T-helper 1 cell (primary cell): ENCODE measurements at regions not wholly inside any gene's neighbourhood (a gene's known extent, or its start where the extent isn't known, plus 50 kb on each side); places are given as distances from the start of the nearest gene placed in this dataset.
"Not testable (repeated sequence)": the region's sequence is repeated elsewhere in the genome, so short reads cannot be mapped to it uniquely, and the experiment has no call there.

Experiments
- DNase-seq, 5 donors: peaks; one replicate each; pipeline ENCODE4 v3.0.0-alpha.2; 2012 to 2020

DNA sequence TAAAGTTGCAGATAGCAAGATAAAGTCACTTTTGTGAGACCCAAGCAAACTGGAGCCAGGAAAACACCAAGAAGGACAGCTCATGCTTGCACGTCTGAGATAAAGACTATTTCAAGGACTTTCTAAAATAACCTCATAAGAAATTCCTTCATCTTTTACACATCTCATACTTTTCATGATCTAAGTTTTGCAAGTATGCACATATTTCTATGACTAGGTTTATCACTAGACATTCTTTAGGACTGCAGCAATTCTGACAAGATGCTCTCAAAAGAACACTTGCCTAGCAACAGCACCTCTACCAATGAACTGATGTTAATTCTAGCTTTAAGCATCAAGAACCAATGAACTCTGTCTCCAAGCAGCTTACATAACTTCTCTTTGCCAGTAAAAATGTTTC is 457.6 kb downstream of the SEMA3D start:
- DNase-seq, result no peak

DNA sequence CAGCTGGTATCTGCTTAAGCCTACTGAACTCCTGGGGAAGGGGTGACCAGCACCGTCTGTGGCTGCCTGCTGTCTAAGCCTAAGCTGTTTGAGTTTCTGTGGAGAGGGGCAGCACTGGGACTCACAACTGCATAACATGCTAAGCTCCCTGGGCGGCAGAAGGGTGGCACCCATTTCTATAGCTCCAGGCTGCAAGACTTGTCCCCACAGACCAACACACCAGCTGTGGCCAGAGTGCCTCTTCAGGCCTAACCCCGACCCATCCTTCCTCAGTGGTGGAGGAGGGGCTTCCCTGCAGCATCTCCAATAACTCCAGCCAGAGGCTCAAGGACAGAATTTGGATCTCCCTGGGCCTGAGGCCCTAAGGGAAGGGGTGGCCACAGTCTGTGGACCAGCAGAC is 464.1 kb downstream of the SEMA3D start:
- DNase-seq, result no peak

DNA sequence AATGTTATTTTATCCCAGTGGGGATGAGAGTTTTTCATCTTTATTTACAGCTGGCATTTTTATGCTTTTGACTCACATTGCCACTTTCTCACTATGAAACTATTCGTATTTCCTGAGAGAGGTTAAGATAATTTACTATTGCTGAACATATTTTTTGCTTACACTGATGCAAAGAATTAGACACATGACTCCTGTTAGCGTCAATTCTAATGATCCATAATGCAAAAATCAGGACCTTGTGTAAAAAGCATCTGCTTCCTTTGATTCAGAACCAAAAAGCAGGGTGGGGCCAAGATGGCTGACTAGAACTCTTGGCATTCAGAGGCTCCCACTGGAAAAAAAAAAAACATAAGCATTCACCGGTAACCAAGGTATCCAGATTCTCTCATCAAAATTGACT is 464.8 kb downstream of the SEMA3D start:
- DNase-seq, result no peak

DNA sequence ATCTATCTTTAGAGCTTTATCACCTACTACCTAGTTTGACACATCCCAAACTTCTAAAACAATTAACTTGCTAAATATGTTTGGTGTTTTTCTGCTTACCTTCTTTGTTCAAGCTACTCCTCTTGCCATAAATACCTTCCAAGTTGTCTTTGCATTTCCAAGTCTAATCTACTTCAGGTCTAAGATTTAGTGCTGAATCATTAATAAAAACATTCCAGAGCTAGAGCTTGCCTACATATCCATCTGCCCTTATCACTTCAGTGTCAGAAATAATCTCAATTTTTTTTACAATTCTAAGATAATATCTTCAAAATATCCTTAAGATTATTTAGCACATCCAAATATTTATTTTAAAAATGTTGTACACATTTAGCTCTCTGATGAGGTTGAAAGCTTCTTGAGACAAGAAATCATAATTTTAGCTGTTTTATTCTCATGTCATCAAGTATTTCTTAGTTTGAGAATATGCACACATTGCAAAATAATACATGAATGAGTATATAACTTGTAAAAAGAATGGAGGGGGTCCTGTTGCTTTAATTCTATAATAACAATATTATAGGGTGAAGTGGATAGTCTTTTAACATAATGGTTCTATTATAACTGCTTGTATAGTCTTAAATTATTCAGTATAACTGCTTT is 466.3 kb downstream of the SEMA3D start:
- no peak for DNase-seq

DNA sequence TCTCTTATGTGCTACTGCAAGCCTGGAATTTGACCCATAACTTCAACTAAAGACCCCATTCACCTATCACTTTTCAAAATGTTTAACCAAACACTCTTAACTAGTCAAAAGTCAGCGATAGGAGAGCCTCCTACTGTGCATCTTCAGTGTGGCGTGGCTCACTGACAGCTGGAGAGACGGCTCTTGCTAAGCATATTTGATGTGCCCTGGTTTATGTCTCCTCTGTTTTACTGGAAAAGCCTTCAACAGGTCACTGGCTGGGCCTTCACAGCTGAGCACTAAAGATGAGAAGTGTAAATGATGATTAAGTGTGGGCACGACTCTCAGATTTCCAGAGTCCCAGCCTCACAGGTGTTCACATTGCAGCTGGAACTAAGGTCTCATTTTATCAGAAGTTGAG is 472.1 kb downstream of the SEMA3D start:
- DNase-seq, result no peak

DNA sequence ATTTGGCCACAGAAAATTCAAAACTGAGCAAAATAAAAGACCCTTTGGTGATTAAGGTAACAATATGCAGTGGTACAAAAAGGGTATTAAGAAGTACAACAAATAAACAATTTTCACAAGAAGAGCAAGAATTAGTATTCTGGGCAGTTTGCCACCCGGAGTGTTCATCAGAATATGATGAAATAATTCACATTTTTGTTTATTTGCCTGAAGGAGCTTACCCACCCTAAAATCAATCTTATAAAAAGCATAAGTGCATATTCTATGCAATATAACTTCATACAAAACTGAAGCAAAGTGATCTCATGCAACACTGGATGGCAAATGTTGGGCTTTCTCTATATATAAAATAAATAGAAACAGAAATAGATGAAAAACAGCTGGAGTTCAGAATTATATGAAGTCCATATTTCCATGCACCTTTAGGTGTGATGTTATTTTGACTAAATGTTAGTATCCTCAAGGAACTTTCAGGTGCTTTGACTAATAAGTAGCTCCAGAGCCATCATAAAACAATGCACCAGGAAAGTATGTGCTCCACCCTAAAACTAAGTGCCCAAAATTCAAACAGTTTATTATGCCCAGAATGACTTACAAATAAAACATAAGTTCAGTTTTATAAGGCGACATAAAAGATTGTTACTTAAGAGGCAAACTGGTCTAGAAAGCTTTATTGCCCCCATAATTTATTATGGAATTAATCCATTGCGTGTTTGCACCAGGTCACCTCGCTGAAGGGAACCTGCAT is 474.3 kb downstream of the SEMA3D start:
- no peak for DNase-seq

DNA sequence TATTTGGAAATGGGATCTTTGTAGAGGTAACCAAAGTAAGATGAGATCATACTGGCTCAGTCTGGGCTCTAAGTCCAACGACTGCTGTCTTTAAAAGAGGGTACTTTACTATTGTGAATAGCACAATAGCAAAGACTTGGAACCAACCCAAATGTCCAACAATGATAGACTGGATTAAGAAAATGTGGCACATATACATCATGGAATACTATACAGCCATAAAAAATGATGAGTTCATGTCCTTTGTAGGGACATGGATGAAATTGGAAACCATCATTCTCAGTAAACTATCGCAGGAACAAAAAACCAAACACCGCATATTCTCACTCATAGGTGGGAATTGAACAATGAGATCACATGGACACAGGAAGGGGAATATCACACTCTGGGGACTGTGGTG is 476.3 kb downstream of the SEMA3D start:
- not testable (repeated sequence) for DNase-seq

DNA sequence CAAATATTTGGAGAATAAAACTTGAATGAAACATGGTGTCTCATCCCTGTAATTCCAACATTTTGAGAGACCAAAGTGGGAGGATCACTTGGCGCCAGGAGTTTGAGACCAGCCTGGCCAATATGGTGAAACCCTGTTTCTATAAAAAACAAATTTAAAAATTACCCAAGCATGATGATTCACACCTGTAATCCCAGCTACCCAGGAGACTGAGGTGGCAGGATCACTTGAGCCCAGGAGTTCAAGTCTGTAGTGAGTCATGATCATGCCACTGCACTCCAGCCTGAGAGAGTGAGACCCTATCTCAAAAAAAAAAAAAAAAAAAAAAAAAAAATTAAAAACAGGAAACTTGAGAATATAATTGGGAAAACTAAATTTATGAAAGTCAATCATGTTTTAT is 481.1 kb downstream of the SEMA3D start:
- DNase-seq, result no peak

DNA sequence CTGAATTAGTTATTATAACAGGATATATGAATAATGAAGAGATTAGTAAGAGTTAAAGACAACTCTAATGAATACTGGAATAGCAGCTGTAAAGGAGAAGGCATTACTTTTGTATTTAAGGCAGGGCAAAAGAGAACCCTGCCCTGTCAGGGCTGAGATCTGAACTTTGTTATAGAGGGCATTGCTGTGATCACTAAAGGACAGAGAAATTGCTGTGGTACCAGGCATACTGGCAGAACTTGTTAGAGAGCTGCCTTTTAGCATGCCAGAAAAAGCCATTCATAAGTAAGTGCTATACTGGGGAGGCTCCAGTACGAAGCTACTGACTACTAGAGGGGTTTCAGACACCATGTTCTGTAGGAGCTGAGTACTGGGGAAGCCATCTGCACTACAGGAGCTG is 481.8 kb downstream of the SEMA3D start:
- DNase-seq, result no peak

DNA sequence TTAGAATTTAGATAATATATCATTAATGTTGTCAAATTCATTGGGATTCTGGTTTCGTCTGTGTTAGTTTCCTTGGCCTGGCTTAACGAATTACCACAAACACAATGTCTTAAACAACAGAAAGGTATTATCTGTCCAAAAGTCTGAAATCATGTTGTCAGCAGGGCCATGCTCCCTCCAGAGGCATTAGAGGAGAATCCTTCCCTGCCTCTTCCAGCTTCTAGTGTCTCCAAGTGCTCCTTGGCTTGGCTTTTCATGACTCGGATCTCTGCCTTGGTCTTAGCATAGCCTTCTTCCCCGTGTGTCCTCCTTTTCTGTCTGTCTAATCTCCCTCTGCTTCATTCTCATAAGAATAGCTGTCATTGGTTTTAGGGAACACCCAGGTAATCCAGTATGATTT is 482.5 kb downstream of the SEMA3D start:
- no peak for DNase-seq

DNA sequence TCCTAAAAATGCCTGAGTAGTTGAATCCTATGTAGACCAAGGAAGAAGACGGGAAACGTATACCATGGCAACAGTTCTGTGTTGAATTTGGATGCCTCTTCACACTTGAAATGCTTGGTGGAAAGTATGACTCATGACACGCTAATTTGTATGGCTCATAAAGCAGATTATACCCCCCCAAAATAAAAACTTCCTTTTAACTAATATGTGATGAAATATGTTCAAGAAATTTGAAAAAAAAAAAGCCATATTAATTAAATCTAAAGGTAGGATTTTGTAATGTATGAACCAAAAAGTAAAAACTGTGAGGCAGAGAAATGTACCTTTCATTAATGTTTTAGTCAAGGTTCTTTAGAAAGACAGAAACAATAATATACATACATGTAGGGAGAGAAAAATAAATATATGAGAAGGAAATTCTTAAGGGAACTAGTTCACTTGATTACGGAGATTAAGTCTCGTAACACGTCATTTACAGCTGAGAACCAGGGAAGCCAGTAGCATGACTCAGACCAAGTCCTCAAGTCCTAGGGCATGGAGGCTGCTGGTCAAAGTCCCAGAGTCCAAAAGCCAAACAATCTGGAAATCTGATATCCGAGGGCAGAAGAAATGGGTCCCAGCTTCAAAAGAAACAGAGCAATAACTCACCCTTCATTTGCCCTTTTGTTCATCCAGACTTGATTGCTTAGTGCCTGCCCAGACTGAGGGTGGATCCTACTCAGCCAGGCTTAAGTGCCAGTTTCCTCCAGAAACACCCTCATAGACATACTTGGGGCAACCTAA is 485.1 kb downstream of the SEMA3D start:
- DNase-seq, result no peak

DNA sequence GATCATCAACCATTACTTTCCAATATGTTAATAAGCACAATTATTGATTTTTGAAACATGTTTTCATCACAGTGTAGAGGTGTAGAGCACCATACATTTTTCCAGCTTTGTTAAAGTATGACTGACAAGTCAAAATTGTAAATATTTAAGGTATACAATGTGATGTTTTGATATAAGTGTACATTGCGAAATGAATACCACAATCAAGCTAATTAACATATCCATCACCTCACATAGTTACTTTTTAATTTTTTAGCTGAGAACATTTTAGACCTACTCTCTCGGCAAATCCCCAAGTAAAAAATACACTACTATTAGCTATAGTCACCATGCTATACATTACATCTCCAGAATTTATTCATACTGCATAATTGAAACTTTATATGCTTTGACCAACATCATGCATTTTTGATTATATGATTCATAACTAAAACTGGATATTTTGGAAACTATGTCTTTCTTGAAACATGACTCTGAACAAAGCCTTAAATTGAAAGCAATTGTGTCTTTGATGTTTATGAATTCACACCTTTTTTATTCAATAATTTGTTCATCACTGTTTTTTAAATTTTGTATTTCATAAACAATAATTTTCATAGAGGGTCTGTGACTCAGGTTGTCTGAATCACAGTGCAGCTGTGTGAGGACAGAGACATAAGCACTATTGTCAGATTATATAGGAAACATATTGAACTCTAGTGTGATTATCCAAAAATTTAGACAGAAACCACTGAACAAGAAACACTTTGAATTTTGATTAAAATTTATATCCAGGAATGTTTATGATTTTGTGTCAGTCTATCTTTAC is 486.1 kb downstream of the SEMA3D start:
- no peak for DNase-seq

DNA sequence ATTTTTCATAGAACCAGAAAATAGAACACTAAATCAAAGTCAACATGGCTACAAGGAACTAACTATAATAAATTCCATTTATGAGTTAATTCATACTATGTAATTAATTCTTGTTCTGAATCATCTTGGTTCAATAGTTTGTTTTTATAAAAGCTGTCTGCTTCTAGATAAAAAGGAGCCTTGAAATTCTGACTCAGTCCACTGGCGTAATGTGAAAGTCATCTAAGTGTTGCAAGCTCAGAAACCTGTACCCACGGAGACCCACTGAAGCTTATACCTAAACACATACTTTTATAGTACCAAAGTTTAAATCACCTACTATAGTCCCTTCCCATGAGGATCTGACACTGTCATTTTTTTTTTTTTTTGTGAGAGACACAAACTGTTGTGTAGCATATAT is 489.4 kb downstream of the SEMA3D start:
- DNase-seq, result no peak

DNA sequence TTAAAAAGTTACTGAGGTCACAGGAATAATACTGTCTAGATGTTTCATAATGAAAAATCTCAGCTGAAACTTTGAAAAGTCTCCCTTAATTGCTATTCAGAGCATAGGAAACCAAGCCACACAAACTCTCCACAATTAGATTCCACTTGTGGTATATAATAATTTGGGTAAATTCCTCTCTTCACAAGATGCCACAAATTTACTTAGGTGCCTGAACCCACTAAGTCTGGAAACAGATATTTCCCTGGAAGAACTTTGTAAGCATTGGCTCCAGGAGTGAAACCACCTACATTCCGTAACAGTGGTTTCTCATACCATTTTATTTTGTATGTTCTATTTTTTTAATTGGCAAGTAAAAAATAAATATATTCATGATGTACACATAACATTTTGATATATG is 493.4 kb downstream of the SEMA3D start:
- no peak for DNase-seq

DNA sequence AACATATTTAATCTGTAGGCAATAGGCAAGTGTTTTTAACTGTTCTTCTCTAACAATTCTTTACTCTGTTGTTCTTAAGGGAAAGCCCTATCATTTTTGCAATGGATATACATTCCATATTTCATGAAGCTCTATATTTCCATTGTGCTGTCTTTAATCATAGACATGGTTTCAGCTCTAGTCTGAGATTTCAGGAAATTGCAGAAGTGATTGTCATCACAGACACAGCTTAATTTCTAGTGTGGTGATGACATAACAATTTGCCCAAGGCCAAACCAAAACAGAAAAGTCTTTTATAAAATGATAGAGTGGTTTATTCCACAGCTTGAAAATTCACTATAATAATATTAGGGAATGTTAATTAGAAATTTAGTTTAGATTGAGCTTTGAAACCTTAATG is 494.1 kb upstream of the SEMA3A start:
- no peak for DNase-seq

DNA sequence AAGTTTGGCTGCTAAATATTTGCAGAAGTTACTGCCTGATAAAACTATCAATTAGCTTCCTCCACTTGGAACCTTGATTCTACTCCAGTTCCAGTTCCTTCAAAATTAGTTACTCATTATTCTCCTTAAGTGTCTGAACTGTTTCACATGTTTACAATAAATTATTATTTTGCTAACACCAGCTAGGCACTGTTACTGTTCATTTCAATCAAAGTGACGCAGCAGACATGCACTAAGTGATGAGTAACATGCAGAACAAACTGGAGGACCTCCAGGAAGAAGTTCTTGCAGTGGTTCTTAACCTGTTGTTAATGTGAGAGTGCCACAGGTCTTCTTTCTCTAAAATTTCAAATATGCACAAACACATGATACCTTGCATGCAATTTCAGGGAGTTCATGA is 491.8 kb upstream of the SEMA3A start:
- no peak for DNase-seq

DNA sequence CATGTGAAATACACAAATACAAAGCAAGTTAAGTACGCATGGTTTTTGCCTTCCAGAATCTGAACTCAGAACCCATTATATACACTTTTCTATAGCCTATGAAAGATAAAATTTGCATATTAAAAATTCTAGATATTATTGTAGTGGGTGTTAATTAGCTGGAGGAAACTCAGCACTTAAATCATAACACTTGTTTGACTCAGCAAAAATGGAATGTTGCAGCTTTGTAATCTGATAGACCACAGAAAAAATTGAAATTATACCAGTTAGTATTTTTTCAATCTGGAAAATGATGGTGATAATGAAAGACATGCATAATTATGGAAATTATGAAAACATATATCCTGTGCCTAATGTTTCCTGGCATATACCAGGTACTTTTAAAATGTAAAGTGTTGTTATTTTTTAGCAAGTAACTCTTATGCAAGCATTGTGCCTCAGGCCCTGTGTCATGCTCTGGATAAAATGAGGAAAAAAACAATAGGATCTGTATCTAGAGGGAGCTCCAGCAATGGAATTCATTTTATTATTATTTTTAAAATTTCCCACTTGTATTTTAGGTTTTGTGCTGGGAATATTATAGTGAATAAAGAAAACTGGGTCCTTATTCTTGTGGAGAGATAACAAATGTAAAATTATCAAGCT is 490.4 kb upstream of the SEMA3A start:
- DNase-seq, result no peak

DNA sequence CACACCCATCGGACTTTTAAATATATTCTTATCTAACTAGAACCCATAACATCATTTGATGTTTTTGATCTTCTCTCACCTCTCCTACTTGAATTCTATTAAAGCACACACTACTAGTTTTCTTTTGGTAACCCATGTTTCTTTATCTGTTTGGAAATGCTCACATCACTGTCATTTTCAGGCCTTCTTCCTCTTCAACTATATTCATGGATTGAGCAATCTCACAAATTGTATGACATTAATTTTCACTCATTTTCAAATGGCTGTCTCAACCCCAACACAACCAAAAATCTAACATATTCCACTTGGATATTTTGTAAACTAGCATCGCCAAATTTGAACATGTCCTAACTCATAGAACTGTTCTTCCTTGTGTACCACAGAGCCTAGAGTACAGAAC is 488.0 kb upstream of the SEMA3A start:
- DNase-seq, result no peak

DNA sequence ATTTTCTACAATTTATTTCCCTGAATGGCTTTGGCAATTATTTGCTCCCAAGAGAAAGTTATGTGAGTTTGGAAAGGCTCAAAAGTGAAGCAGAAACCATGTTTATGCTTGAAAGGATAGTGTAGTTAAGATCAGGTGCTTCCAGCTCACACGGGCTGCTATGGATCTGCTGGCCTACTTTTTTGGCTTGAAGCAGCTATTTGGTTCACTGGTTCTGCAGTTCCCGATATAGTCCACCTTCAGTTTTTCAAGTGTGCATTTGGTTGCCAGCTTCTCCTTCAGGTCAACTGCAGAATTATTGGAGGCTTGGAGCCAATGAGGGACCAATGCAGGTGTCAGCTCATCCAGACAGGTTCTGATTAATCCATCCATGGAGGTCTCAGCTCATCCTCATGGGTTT is 484.3 kb upstream of the SEMA3A start:
- DNase-seq, result no peak

DNA sequence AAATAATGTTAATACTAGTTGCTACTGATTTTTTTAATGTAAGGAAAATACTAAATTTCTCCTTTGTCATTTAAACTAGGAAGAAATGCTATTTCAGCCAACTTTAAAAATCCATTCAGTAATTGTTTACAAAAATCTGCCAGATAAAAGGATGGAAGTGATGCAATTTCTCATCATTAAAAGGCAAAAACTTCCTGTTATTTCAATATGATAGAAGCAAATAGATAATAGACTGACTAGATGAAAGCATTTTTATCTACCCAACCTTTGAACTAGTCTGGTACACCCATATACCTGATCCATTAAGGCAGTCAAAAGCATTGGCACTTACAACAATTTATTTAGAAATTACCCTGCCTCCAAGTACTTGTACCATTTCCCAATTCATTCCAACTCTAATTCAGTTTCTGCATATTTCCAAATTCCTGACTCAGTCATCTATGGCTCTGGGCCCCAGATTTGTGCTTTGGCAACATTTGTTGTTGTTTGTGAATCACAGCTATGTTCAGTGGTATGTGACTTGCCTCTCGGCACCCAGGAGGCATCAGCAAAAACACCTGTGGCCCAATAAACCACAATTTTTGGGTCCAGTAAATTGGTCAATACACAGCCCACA is 482.6 kb upstream of the SEMA3A start:
- no peak for DNase-seq

DNA sequence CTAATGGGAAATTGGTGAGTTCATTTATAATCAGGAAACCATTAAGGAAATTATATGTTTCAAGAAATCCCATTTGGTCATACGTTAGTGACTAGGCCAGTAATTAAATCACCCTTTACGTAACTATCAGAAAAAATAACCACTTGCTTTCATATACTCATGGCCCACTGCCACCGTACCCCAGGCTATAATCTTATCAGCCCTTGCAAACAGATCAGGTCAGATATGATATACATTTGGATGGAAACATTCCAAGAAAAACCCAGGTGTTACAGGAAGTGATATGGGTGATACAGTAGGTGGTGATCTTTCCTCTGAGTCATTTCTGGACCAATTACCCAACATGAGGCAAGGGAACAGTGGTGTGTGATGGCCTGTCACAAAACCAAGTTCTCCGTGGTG is 481.0 kb upstream of the SEMA3A start:
- peak in 1 of 5 donors; percentile 49 for DNase-seq

DNA sequence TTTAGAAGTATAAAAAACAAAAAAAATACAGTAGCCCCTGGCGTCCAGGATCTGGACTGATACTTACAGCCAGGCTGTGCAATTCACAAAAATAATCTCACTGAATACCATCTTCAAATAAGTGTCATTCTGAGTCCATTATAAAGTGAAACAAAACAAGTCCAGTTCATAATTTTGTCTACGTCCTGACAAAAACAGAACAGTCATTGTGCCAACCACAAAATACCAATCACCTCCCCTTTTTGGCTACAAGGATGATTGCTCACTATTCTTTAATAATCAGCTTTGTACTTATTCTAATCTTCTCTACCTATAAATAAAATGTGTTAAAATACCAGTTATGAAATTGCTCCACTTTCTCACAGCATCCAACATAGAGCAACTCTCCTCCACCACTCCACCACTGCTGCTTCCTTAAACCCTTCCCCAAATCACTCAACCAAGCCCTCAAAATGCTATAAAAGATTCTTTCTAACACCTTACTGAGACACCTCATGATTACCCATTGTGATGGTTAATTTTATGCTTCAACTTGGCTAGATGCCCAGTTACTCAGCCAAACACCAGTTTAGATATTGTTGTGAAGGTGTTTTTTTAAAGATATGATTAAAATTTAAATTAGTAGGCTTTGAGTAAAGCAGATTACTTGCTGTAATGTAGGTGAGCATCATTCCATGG is 479.8 kb upstream of the SEMA3A start:
- no peak for DNase-seq
